Transverse colon (tissue), 4 donors: ENCODE measurements at regions not wholly inside any gene's neighbourhood (a gene's known extent, or its start where the extent isn't known, plus 50 kb on each side); places are given as distances from the start of the nearest gene placed in this dataset.

Source experiments
- DNase-seq: peaks from one replicate; pipeline ENCODE4 v3.0.0-alpha.2; 2019
- H3K27ac ChIP-seq, 4 donors: fragments of 200-600 bp; sonication (generic); 2 replicates each; pipeline ENCODE4 v1.5.1; 2016 to 2018; ENCODE audit warnings: inconsistent platforms in 4 of 4
- H3K27me3 ChIP-seq: fragments of 200-600 bp; sonication (generic); 2 replicates; pipeline ENCODE4 v1.5.1; 2017; ENCODE audit warnings: inconsistent platforms
- H3K36me3 ChIP-seq, 4 donors: fragments of 200-600 bp; sonication (generic); 2 replicates each; pipeline ENCODE4 v1.5.1; 2017 to 2019; ENCODE audit warnings: inconsistent platforms in 4 of 4
- H3K4me1 ChIP-seq, 4 donors: fragments of 200-600 bp; sonication (generic); 2 replicates each; pipeline ENCODE4 v1.5.1; 2017 to 2020; ENCODE audit warnings: inconsistent platforms in 4 of 4
- H3K4me3 ChIP-seq, 4 donors: fragments of 200-600 bp; sonication (generic); 1 replicate in 1 of 4; 2 replicates in 3 of 4; pipeline versions ENCODE4 v1.5.1 to v1.6.1; 2017 to 2019; ENCODE audit warnings: inconsistent platforms in 4 of 4
- H3K9me3 ChIP-seq, 2 donors: fragments of 200-600 bp; sonication (generic); 2 replicates each; pipeline ENCODE4 v1.5.1; 2017 to 2019; ENCODE audit warnings: inconsistent platforms in 2 of 2
- CTCF ChIP-seq, 5 experiments: fragments of 200-600 bp in 3 of 5; fragments of 450-650 bp in 2 of 5; sonication (generic) in 3 of 5; IDR thresholded peaks; 1 replicate in 2 of 5; 2 replicates in 3 of 5; pipeline ENCODE4 v1.5.1; 2016 to 2017; ENCODE audit warnings: antibody characterized with exemption in 5 of 5, inconsistent platforms in 3 of 5, mild to moderate bottlenecking in 2 of 5, moderate library complexity in 1 of 5
- EP300 ChIP-seq: sonication (generic); formaldehyde crosslinking; IDR thresholded peaks from one replicate; pipeline ENCODE4 v1.6.1; 2017; ENCODE audit warnings: antibody characterized with exemption, low read depth
- POLR2A ChIP-seq: fragments of 450-650 bp; IDR thresholded peaks from one replicate; pipeline ENCODE4 v1.6.1; 2016; ENCODE audit warnings: antibody characterized with exemption, mild to moderate bottlenecking, moderate library complexity
- POLR2AphosphoS5 ChIP-seq, 3 donors: sonication (generic); formaldehyde crosslinking; IDR thresholded peaks; one replicate each; pipeline ENCODE4 v1.6.1; 2016; ENCODE audit warnings: antibody characterized with exemption in 3 of 3
- WGBS, 2 donors: methylation state at CpG; one replicate each; pipeline ENCODE4 v1.1.5; 2018; ENCODE audit warnings: low coverage in 1 of 2; 5-methylcytosine and 5-hydroxymethylcytosine counted together
- in situ Hi-C, 4 donors: fragments of 200-750 bp; cut with MboI; loops; one replicate each; pipeline versions ENCODE4 v1.15.0 to v1.15.1; 2017; ENCODE audit warnings: low sequenced_read_pairs in 3 of 4, low pct_ligation_motif_present in 1 of 4, low pct_unique_long_range_greater_than_20kb in 1 of 4
- intact Hi-C: fragments of 100-400 bp; cut with DNase I; formaldehyde crosslinking; loops from one replicate; pipeline ENCODE4 v1.15.1; 2023; ENCODE audit warnings: low total_unique reads

GRCh38 chr5:173554038-173554955, 62.2 kb downstream of the BOD1 start:
- in situ Hi-C loops (loop anchor here in 1 of 4 donors (25.0 kb wide), 1 partner anchor 242 kb away; no protein-coding TSS in a partner anchor), intact Hi-C loops (no loop called here)
- no peaks in the 10 kb centered on the region for H3K9me3 ChIP-seq
- H3K27ac ChIP-seq: no peak overlapping the region
- H3K27me3 ChIP-seq: peaks cover 6% of the 10 kb centered on the region
- 63 to 80% methylated on average over 2 to 12 of the region's 12 CpGs for WGBS, 2 donors
- DNase-seq: no peak
- no peaks in the 10 kb centered on the region for H3K36me3 ChIP-seq
- no peaks in the 10 kb centered on the region for H3K4me1 ChIP-seq
- TF ChIP-seq POLR2A (no peak), EP300 (no peak), POLR2AphosphoS5 (IDR thresholded peaks at IDR 0.05) (no peak), CTCF (IDR thresholded peaks at IDR 0.05) (no peak)
- no peak overlapping the region for H3K4me3 ChIP-seq

GRCh38 chr5:173550641-173551040, 65.8 kb downstream of the BOD1 start:
- H3K4me1 ChIP-seq: no peaks in the 10 kb centered on the region
- WGBS, 2 donors: 67% methylated on average over 6 of the region's 6 CpGs; no CpG with 5 or more reads in 1 of the 2 donors
- intact Hi-C loops: no loop called here
- no peak overlapping the region for H3K27ac ChIP-seq
- H3K27me3 ChIP-seq: no peaks in the 10 kb centered on the region
- H3K4me3 ChIP-seq: no peak overlapping the region
- in situ Hi-C loops: loop anchor here in 1 of 4 donors (25.0 kb wide), 1 partner anchor 238 kb away; no protein-coding TSS in a partner anchor
- H3K9me3 ChIP-seq: no peaks in the 10 kb centered on the region
- TF ChIP-seq CTCF (IDR thresholded peaks at IDR 0.05) (no peak), POLR2A (no peak), POLR2AphosphoS5 (IDR thresholded peaks at IDR 0.05) (no peak), EP300 (no peak)
- DNase-seq: no peak
- H3K36me3 ChIP-seq: no peaks in the 10 kb centered on the region

- in situ Hi-C loops (loop anchor here in 1 of 4 donors (25.0 kb wide), 1 partner anchor 237 kb away; no protein-coding TSS in a partner anchor), intact Hi-C loops (no loop called here)
- H3K9me3 ChIP-seq: no peaks in the 10 kb centered on the region
- no peaks in the 10 kb centered on the region for H3K27me3 ChIP-seq
- no peak for DNase-seq
- H3K36me3 ChIP-seq: no peaks in the 10 kb centered on the region
- no peak overlapping the region for H3K4me3 ChIP-seq
- no peaks in the 10 kb centered on the region for H3K4me1 ChIP-seq
- TF ChIP-seq POLR2A (no peak), POLR2AphosphoS5 (IDR thresholded peaks at IDR 0.05) (no peak), CTCF (IDR thresholded peaks at IDR 0.05) (no peak), EP300 (no peak)
- 86% methylated on average over 3 of the region's 3 CpGs; no CpG with 5 or more reads in 1 of the 2 donors for WGBS, 2 donors
- H3K27ac ChIP-seq: no peak overlapping the region
These were observed 66.8 kb downstream of the BOD1 start for GRCh38 chr5:173549644-173550043.

- in situ Hi-C loops: no loop called here
- H3K4me1 ChIP-seq: no peaks in the 10 kb centered on the region
- H3K27ac ChIP-seq: no peak overlapping the region
- no peaks in the 10 kb centered on the region for H3K27me3 ChIP-seq
- no peaks in the 10 kb centered on the region for H3K9me3 ChIP-seq
- intact Hi-C loops: no loop called here
- no peak overlapping the region for H3K4me3 ChIP-seq
- WGBS, 2 donors: 56 to 75% methylated on average over 2 of the region's 3 CpGs
- TF ChIP-seq EP300: no peak
- no peak for TF ChIP-seq POLR2AphosphoS5 (IDR thresholded peaks at IDR 0.05)
- TF ChIP-seq CTCF (IDR thresholded peaks at IDR 0.05): no peak
- TF ChIP-seq POLR2A: no peak
- no peaks in the 10 kb centered on the region for H3K36me3 ChIP-seq
- no peak for DNase-seq
These were observed 68.9 kb downstream of the BOD1 start for GRCh38 chr5:173547579-173547978.
